KMS-11 (cell line): ENCODE measurements at regions not wholly inside any gene's neighbourhood (a gene's known extent, or its start where the extent isn't known, plus 50 kb on each side); places are given as distances from the start of the nearest gene placed in this dataset.

Experiments used
- H2AFZ ChIP-seq: fragments of 200-600 bp; sonication (generic); 2 replicates; pipeline ENCODE4 v1.6.1; 2016; ENCODE audit warnings: antibody characterized with exemption, mixed run types, low read depth
- H3K27ac ChIP-seq: fragments of 200-600 bp; sonication (generic); 2 replicates; pipeline ENCODE4 v1.6.1; 2016; ENCODE audit warnings: mild to moderate bottlenecking, mixed run types
- H3K27me3 ChIP-seq: fragments of 200-600 bp; sonication (generic); 2 replicates; pipeline ENCODE4 v1.6.1; 2017; ENCODE audit warnings: mild to moderate bottlenecking, low read depth, mixed run types, moderate library complexity; ENCODE audit not compliant: insufficient read depth
- H3K36me3 ChIP-seq: fragments of 200-600 bp; sonication (generic); 2 replicates; pipeline ENCODE4 v1.6.1; 2017; ENCODE audit warnings: mild to moderate bottlenecking, mixed run types; ENCODE audit not compliant: insufficient read depth
- H3K4me1 ChIP-seq: fragments of 200-600 bp; sonication (generic); 2 replicates; pipeline ENCODE4 v1.6.1; 2016; ENCODE audit warnings: mild to moderate bottlenecking, low read depth, mixed run types; ENCODE audit not compliant: poor library complexity, severe bottlenecking
- H3K4me2 ChIP-seq: fragments of 200-600 bp; sonication (generic); 2 replicates; pipeline ENCODE4 v1.7.0; 2016; ENCODE audit warnings: mild to moderate bottlenecking, mixed run types
- H3K4me3 ChIP-seq: fragments of 200-600 bp; sonication (generic); IDR thresholded peaks from 2 replicates; pipeline ENCODE4 v1.6.1; 2017; ENCODE audit warnings: low read depth, low read length, mixed read lengths; ENCODE audit not compliant: insufficient read depth
- H3K79me2 ChIP-seq: fragments of 200-600 bp; sonication (generic); 2 replicates; pipeline ENCODE4 v1.6.1; 2016; ENCODE audit warnings: low read depth, mixed run types; ENCODE audit not compliant: insufficient read depth
- H3K9ac ChIP-seq: fragments of 200-600 bp; sonication (generic); 2 replicates; pipeline ENCODE4 v1.6.1; 2016; ENCODE audit warnings: mild to moderate bottlenecking, mixed run types
- H4K20me1 ChIP-seq: fragments of 200-600 bp; sonication (generic); 2 replicates; pipeline ENCODE4 v1.6.1; 2016; ENCODE audit warnings: mild to moderate bottlenecking, mixed run types; ENCODE audit not compliant: insufficient read depth
- CTCF ChIP-seq: fragments of 200-600 bp; sonication (generic); conservative IDR thresholded peaks from 2 replicates; pipeline ENCODE4 v1.6.1; 2017; ENCODE audit warnings: low read depth, mild to moderate bottlenecking, antibody characterized with exemption, low read length, moderate library complexity, mixed read lengths

DNA sequence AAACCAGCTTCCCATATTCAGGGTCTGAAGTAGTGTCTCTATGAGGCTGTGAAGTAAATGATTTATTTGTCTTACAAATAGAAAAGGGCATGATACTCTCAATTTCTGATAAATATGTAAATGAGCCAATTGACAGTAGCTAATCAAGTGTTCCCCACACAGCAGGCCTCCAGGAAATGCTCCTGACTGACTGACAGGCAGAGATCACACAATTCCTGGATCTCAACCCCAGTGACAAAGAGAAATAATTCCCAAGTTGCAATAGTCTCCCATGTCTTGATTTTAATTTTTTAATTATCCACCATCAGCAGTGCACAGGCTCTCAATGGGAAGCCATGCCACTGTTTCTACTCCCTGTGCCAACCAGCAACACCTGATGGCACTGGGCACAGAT, 390.4 kb downstream of the SOX11 start:
- no peak for TF ChIP-seq CTCF
- Histone ChIP-seq H3K4me2 (no peak overlapping the region), H3K4me1 (no peaks in the 10 kb centered on the region)

DNA sequence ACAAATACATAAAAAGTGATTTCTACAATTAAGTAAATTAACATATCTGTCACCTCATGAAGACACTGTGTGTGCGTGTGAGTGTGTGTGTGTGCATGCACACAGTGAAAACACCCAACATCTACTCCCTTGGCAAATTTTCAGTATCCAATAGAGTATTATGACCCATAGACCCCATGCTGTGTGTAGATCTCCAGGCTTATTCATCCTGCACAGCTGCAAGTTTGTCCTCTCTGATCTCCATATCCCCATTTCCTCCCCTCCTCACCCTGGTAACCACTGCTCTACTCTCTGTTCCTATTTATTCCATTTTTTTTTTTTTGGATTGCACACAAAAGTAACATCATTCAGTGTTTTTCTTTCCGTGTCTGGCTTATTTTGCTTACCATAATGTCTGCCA, 391.0 kb downstream of the SOX11 start:
- H2AFZ ChIP-seq: no peak overlapping the region
- no peaks in the 10 kb centered on the region for H3K36me3 ChIP-seq
- no peak for TF ChIP-seq CTCF
- H3K27me3 ChIP-seq: no peaks in the 10 kb centered on the region
- no peaks in the 10 kb centered on the region for H3K4me1 ChIP-seq
- H3K4me2 ChIP-seq: no peak overlapping the region
- no peak overlapping the region for H3K4me3 ChIP-seq
- no peaks in the 10 kb centered on the region for H4K20me1 ChIP-seq
- H3K79me2 ChIP-seq: no peaks in the 10 kb centered on the region
- H3K27ac ChIP-seq: no peak overlapping the region
- H3K9ac ChIP-seq: no peak overlapping the region

More for the DNA sequence above, 390.4 kb downstream of the SOX11 start:
- no peaks in the 10 kb centered on the region for H3K36me3 ChIP-seq
- no peak overlapping the region for H2AFZ ChIP-seq
- no peaks in the 10 kb centered on the region for H3K27me3 ChIP-seq
- no peaks in the 10 kb centered on the region for H3K79me2 ChIP-seq
- H3K4me3 ChIP-seq: no peak overlapping the region
- H3K27ac ChIP-seq: no peak overlapping the region
- no peak overlapping the region for H3K9ac ChIP-seq
- H4K20me1 ChIP-seq: no peaks in the 10 kb centered on the region

DNA sequence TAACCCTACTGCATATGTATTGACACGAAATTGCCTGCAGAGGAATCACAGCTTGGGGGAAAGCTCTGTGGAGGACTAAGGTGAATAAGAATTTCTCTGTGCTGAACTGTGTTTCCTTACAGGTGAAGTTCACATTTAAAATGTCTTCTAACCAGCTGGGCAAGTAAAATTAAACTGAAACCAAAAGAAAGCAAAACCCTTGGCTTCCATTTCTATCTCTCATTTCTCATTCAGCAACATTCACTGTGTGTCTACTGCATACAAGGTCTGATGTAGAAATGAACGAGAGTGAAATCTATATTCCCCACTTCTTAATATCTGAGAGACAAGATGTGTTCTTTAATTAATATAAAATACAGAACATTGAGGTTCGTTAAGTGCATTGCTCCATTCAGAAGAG, 397.3 kb downstream of the SOX11 start:
- no peak for TF ChIP-seq CTCF
- no peaks in the 10 kb centered on the region for H3K36me3 ChIP-seq
- H3K27ac ChIP-seq: no peak overlapping the region
- H2AFZ ChIP-seq: no peak overlapping the region
- H3K4me2 ChIP-seq: no peak overlapping the region
- no peak overlapping the region for H3K4me3 ChIP-seq
- no peak overlapping the region for H3K9ac ChIP-seq
- no peaks in the 10 kb centered on the region for H3K4me1 ChIP-seq
- H4K20me1 ChIP-seq: no peaks in the 10 kb centered on the region
- H3K27me3 ChIP-seq: no peaks in the 10 kb centered on the region
- H3K79me2 ChIP-seq: no peaks in the 10 kb centered on the region

DNA sequence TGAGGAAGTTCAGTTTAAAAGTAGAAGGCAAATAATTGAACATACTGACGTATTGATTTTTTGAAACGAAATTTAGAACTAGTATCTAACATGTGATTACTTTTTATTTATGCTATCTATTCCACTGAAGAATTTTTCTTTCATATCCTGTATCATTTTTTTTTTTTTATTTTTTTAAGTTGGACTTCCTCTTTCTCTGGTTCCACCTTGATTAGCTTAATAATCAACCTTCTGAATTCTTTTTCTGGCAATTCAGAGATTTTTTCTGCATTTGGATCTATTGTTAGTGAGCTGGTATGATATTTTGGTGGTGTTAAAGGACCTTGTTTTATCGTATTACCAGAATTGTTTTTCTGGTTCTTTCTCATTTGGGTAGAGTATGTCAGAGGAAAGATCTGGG, 411.2 kb downstream of the SOX11 start:
- Histone ChIP-seq H3K79me2 (no peaks in the 10 kb centered on the region), H2AFZ (no peak overlapping the region), H4K20me1 (no peaks in the 10 kb centered on the region), H3K36me3 (no peaks in the 10 kb centered on the region), H3K9ac (no peak overlapping the region), H3K27ac (no peak overlapping the region), H3K27me3 (no peaks in the 10 kb centered on the region), H3K4me2 (no peak overlapping the region), H3K4me1 (no peaks in the 10 kb centered on the region), H3K4me3 (no peak overlapping the region)
- TF ChIP-seq CTCF: no peak

DNA sequence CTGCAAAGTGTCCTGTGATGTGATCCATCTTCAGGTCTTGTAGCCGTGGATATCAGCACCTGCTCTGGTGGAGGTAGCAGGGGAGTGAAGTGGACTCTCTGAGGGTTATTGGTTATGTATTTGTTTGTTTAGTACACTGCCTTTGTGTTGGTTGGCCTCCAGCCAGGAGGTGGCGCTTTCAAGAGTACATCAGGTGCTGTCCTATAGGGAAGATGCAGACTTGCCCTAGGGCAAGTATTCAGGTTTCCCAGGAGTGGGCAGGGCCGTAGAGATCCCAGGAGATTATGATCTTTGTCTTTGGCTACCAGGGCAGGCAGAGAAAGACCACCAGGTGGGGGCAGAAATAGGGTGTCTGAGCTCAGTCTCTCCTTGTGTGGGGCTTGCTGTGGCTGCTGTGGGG, 411.8 kb downstream of the SOX11 start:
- Histone ChIP-seq H3K9ac (no peak overlapping the region), H3K4me3 (no peak overlapping the region), H4K20me1 (no peaks in the 10 kb centered on the region), H3K27ac (no peak overlapping the region), H3K4me1 (no peaks in the 10 kb centered on the region), H3K79me2 (no peaks in the 10 kb centered on the region), H3K27me3 (no peaks in the 10 kb centered on the region), H2AFZ (no peak overlapping the region), H3K4me2 (no peak overlapping the region), H3K36me3 (no peaks in the 10 kb centered on the region)
- TF ChIP-seq CTCF: no peak
